Muscle of arm (tissue), 1 donor: ENCODE measurements at regions not wholly inside any gene's neighbourhood (a gene's known extent, or its start where the extent isn't known, plus 50 kb on each side); places are given as distances from the start of the nearest gene placed in this dataset.

Source experiments
- DNase-seq: peaks from one replicate; pipeline ENCODE4 v3.0.0-alpha.2; 2013

- no peak for DNase-seq
Observed at GRCh38 chr11:104433751-104434150, 269.8 kb upstream of the PDGFD start.

GRCh38 chr11:104432981-104433380 lies 269.0 kb upstream of the PDGFD start:
- no peak for DNase-seq

- no peak for DNase-seq
Observed at GRCh38 chr11:104432526-104432925, 268.6 kb upstream of the PDGFD start.

- no peak for DNase-seq
Observed at GRCh38 chr11:104422324-104422944, 258.5 kb upstream of the PDGFD start.

GRCh38 chr11:104410336-104410735 lies 246.4 kb upstream of the PDGFD start:
- no peak for DNase-seq

- DNase-seq: no peak
Observed at GRCh38 chr11:104408630-104409029, 244.7 kb upstream of the PDGFD start.

GRCh38 chr11:104405277-104405676 lies 241.3 kb upstream of the PDGFD start:
- DNase-seq: no peak

- DNase-seq: no peak
Observed at GRCh38 chr11:104404231-104405175, 240.6 kb upstream of the PDGFD start.

GRCh38 chr11:104402812-104403521 lies 239.0 kb upstream of the PDGFD start:
- no peak for DNase-seq

- DNase-seq: no peak
Observed at GRCh38 chr11:104394508-104394907, 230.6 kb upstream of the PDGFD start.

- no peak for DNase-seq
Observed at GRCh38 chr11:104390651-104391050, 226.7 kb upstream of the PDGFD start.

GRCh38 chr11:104385884-104386283 lies 221.9 kb upstream of the PDGFD start:
- no peak for DNase-seq

GRCh38 chr11:104380358-104380757 lies 216.4 kb upstream of the PDGFD start:
- no peak for DNase-seq

GRCh38 chr11:104372111-104372510 lies 208.2 kb upstream of the PDGFD start:
- DNase-seq: no peak

GRCh38 chr11:104370478-104370877 lies 206.5 kb upstream of the PDGFD start:
- no peak for DNase-seq

GRCh38 chr11:104369761-104370160 lies 205.8 kb upstream of the PDGFD start:
- DNase-seq: no peak

GRCh38 chr11:104366321-104366734 lies 202.4 kb upstream of the PDGFD start:
- no peak for DNase-seq

GRCh38 chr11:104365676-104366075 lies 201.7 kb upstream of the PDGFD start:
- no peak for DNase-seq

- no peak for DNase-seq
Observed at GRCh38 chr11:104361975-104362374, 198.0 kb upstream of the PDGFD start.

GRCh38 chr11:104352036-104352435 lies 188.1 kb upstream of the PDGFD start:
- DNase-seq: no peak

GRCh38 chr11:104343578-104343977 lies 179.6 kb upstream of the PDGFD start:
- no peak for DNase-seq

GRCh38 chr11:104340590-104340989 lies 176.6 kb upstream of the PDGFD start:
- DNase-seq: no peak

- DNase-seq: no peak
Observed at GRCh38 chr11:104339380-104339831, 175.5 kb upstream of the PDGFD start.
